GM23338 (cell line): ENCODE measurements at regions not wholly inside any gene's neighbourhood (a gene's known extent, or its start where the extent isn't known, plus 50 kb on each side); places are given as distances from the start of the nearest gene placed in this dataset.

Experiments
- ATAC-seq: fragments of 200-7000 bp; cut with Tn5 transposase; 3 replicates; pipeline ENCODE4 v1.9.1; 2020
- DNase-seq: peaks from one replicate; pipeline ENCODE4 v3.0.0-alpha.2; 2015; ENCODE audit warnings: low spot score
- H2AFZ ChIP-seq: fragments of 200-600 bp; sonication (generic); 2 replicates; pipeline ENCODE4 v1.8.0; 2016; ENCODE audit warnings: antibody characterized with exemption, mild to moderate bottlenecking, moderate library complexity
- H3F3A ChIP-seq: fragments of 200-600 bp; sonication (generic); replicated peaks from 2 replicates; pipeline ENCODE4 v1.8.0; 2017; ENCODE audit warnings: antibody characterized with exemption, mixed run types, low read depth
- H3K27ac ChIP-seq: fragments of 200-600 bp; sonication (generic); 2 replicates; pipeline ENCODE4 v1.6.1; 2016; ENCODE audit warnings: low read depth
- H3K27me3 ChIP-seq: fragments of 200-600 bp; sonication (generic); 2 replicates; pipeline ENCODE4 v1.8.0; 2016; ENCODE audit warnings: mild to moderate bottlenecking, mixed run types, moderate library complexity; ENCODE audit not compliant: insufficient read depth
- H3K36me3 ChIP-seq: fragments of 200-600 bp; sonication (generic); 2 replicates; pipeline ENCODE4 v1.8.0; 2016; ENCODE audit warnings: mild to moderate bottlenecking; ENCODE audit not compliant: insufficient read depth
- H3K4me1 ChIP-seq: fragments of 200-600 bp; sonication (generic); 2 replicates; pipeline ENCODE4 v1.8.0; 2016; ENCODE audit warnings: mild to moderate bottlenecking, moderate library complexity; ENCODE audit not compliant: insufficient read depth
- H3K4me2 ChIP-seq: fragments of 200-600 bp; sonication (generic); 2 replicates; pipeline ENCODE4 v1.7.1; 2017; ENCODE audit warnings: mixed run types
- H3K4me3 ChIP-seq: fragments of 200-600 bp; sonication (generic); 2 replicates; pipeline ENCODE4 v1.6.1; 2016; ENCODE audit warnings: mixed run types
- H3K79me2 ChIP-seq: fragments of 200-600 bp; sonication (generic); replicated peaks from 2 replicates; pipeline ENCODE4 v1.8.0; 2017; ENCODE audit warnings: mild to moderate bottlenecking; ENCODE audit not compliant: insufficient read depth
- H3K9me2 ChIP-seq: fragments of 200-600 bp; sonication (generic); 2 replicates; pipeline ENCODE4 v1.8.0; 2017; ENCODE audit not compliant: insufficient read depth
- H4K20me1 ChIP-seq: fragments of 200-600 bp; sonication (generic); replicated peaks from 2 replicates; pipeline ENCODE4 v1.8.0; 2017; ENCODE audit warnings: mild to moderate bottlenecking; ENCODE audit not compliant: insufficient read depth
- H3K27ac Mint-ChIP-seq: 2 replicates; pipeline ENCODE4 v1.8.0; 2020; ENCODE audit warnings: inconsistent platforms, mild to moderate bottlenecking, moderate library complexity, mixed read lengths
- H3K27me3 Mint-ChIP-seq: 3 replicates; pipeline ENCODE4 v1.8.0; 2022; ENCODE audit warnings: low read depth, mild to moderate bottlenecking, moderate library complexity, mixed read lengths, inconsistent platforms; ENCODE audit not compliant: insufficient read depth, poor library complexity
- H3K36me3 Mint-ChIP-seq: 3 replicates; pipeline ENCODE4 v1.8.0; 2021; ENCODE audit warnings: low read depth, mild to moderate bottlenecking, inconsistent platforms, moderate library complexity, mixed read lengths
- H3K4me1 Mint-ChIP-seq: 3 replicates; pipeline ENCODE4 v1.8.0; 2020; ENCODE audit warnings: mild to moderate bottlenecking, inconsistent platforms, mixed read lengths
- H3K4me3 Mint-ChIP-seq: 3 replicates; pipeline ENCODE4 v1.8.0; 2021; ENCODE audit warnings: moderate library complexity, mild to moderate bottlenecking, inconsistent platforms, mixed read lengths
- H3K9me3 Mint-ChIP-seq: 3 replicates; pipeline ENCODE4 v1.8.0; 2020; ENCODE audit warnings: moderate library complexity, mild to moderate bottlenecking, inconsistent platforms, mixed read lengths
- CREB1 ChIP-seq: fragments of 250-450 bp; sonication (Bioruptor Pico); IDR thresholded peaks from 2 replicates; pipeline ENCODE4 v1.5.0; 2020; ENCODE audit warnings: low read depth, mild to moderate bottlenecking, moderate library complexity
- CTCF ChIP-seq, 2 experiments: fragments of 200-600 bp in 1 of 2; sonication (generic) in 1 of 2; conservative IDR thresholded peaks; 2 replicates each; pipeline versions ENCODE4 v1.5.1 to v1.6.1; 2016 to 2017; ENCODE audit warnings: antibody characterized with exemption in 2 of 2, low read depth in 2 of 2, mild to moderate bottlenecking in 2 of 2, moderate library complexity in 1 of 2
- ETS1 ChIP-seq: IDR thresholded peaks from 2 replicates; pipeline ENCODE4 v1.6.1; 2016; ENCODE audit warnings: antibody characterized with exemption
- EZH2 ChIP-seq: fragments of 200-600 bp; sonication (generic); IDR thresholded peaks from one replicate; pipeline ENCODE4 v1.8.0; 2017; ENCODE audit warnings: antibody characterized with exemption, mild to moderate bottlenecking, low read depth; ENCODE audit not compliant: unreplicated experiment
- EZH2phosphoT487 ChIP-seq: fragments of 200-600 bp; sonication (generic); IDR thresholded peaks from one replicate; pipeline ENCODE4 v1.8.1; 2018; ENCODE audit warnings: antibody characterized with exemption; ENCODE audit not compliant: unreplicated experiment
- JUNB ChIP-seq: IDR thresholded peaks from one replicate; pipeline ENCODE4 v1.6.1; 2016; ENCODE audit warnings: antibody characterized with exemption; ENCODE audit not compliant: unreplicated experiment
- NANOG ChIP-seq: IDR thresholded peaks from 2 replicates; pipeline ENCODE4 v1.6.1; 2016; ENCODE audit warnings: antibody characterized with exemption, borderline replicate concordance
- POLR2AphosphoS5 ChIP-seq: IDR thresholded peaks from 2 replicates; pipeline ENCODE4 v1.6.1; 2016; ENCODE audit warnings: antibody characterized with exemption, low read depth
- REST ChIP-seq: IDR thresholded peaks from one replicate; pipeline ENCODE4 v1.6.1; 2018; ENCODE audit warnings: antibody characterized with exemption; ENCODE audit not compliant: unreplicated experiment
- STAT1 ChIP-seq: IDR thresholded peaks from one replicate; pipeline ENCODE4 v1.6.1; 2016; ENCODE audit warnings: antibody characterized with exemption; ENCODE audit not compliant: unreplicated experiment
- ZNF114 ChIP-seq: fragments of 250-450 bp; sonication (Bioruptor Pico); IDR thresholded peaks from 2 replicates; pipeline ENCODE4 v1.5.0; 2020; ENCODE audit warnings: mild to moderate bottlenecking, moderate library complexity
- ZNF331 ChIP-seq: fragments of 250-450 bp; sonication (Bioruptor Pico); IDR thresholded peaks from 2 replicates; pipeline ENCODE4 v1.5.0; 2020; ENCODE audit warnings: low read depth, mild to moderate bottlenecking, moderate library complexity
- ZNF462 ChIP-seq: fragments of 250-450 bp; sonication (Bioruptor Pico); IDR thresholded peaks from 2 replicates; pipeline ENCODE4 v1.5.0; 2020; ENCODE audit warnings: mild to moderate bottlenecking, moderate library complexity

GRCh38 chr2:66253066-66253465 is 181.9 kb upstream of the MEIS1 start:
- no peak overlapping the region for H3K4me3 Mint-ChIP-seq
- Histone ChIP-seq H3K4me2 (no peak overlapping the region), H3K4me3 (no peak overlapping the region), H3K4me1 (peaks cover 32% of the 10 kb centered on the region), H3K79me2 (no peaks in the 10 kb centered on the region), H3K27me3 (no peaks in the 10 kb centered on the region), H2AFZ (no peak overlapping the region), H4K20me1 (no peaks in the 10 kb centered on the region; the same call in 1 of the 2 replicates), H3K27ac (no peak overlapping the region), H3K36me3 (peaks cover 12% of the 10 kb centered on the region), H3F3A (no peaks in the 10 kb centered on the region), H3K9me2 (no peaks in the 10 kb centered on the region)
- H3K27ac Mint-ChIP-seq = no peak overlapping the region
- peaks cover 4% of the 10 kb centered on the region for H3K27me3 Mint-ChIP-seq
- ATAC-seq (no peak), DNase-seq (no peak)
- TF ChIP-seq ETS1 (no peak), CREB1 (no peak), REST (no peak), POLR2AphosphoS5 (no peak), EZH2phosphoT487 (no peak), JUNB (no peak), ZNF114 (no peak), STAT1 (no peak), ZNF331 (CRISPR knock-in tag) (no peak), CTCF (conservative IDR thresholded peaks at IDR 0.05; ENCODE audit: low read depth in 2 of 2) (no peak), NANOG (no peak), ZNF462 (CRISPR knock-in tag) (no peak), EZH2 (no peak)
- peaks cover 33% of the 10 kb centered on the region for H3K4me1 Mint-ChIP-seq
- no peaks in the 10 kb centered on the region for H3K9me3 Mint-ChIP-seq
- H3K36me3 Mint-ChIP-seq = peaks cover 45% of the 10 kb centered on the region
